ENCODE measurements at regions not wholly inside any gene's neighbourhood (a gene's known extent, or its start where the extent isn't known, plus 50 kb on each side); places are given as distances from the start of the nearest gene placed in this dataset.

DNA sequence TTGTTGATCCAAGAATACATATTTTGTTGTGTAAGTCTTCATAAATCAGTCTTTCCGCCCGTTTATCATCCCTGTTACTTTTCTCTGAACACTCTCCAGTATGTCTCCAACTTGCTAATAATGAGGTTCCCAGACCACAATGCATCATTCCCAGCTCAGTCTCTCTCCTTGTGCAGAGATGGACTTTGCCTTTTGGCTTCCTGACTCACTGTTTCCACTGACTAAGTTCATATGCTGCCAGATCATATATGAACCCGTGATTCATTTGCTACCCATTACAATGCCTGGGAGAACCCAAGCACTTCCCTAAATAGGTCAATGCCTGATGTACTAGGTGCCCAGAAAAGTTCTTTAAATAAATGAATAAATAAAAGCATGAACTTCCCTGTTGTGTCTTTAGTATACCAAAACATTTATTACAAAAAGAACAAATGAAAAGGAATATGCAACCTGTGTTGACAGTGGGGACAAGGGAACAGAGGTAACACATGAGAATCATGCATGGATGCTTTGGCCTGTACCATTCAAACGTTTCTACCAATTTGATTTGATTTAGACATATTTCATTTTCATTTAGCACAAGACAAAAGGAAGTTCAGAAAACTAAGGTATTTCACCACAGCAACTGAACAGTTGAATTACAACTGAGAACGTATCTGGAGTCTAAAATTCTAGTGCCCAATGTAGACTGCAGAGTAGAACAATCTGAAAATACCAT, 215.4 kb upstream of the HNRNPA3 start:
- no peak overlapping the region for H3K4me3 ChIP-seq
- peak overlapping the region in 1 of 2 donors; percentile 4 for H3K27ac ChIP-seq
- H3K27me3 ChIP-seq: no peaks in the 10 kb centered on the region
- TF ChIP-seq POLR2A (IDR thresholded peaks at IDR 0.05): no peak
- TF ChIP-seq, protein P1, sequence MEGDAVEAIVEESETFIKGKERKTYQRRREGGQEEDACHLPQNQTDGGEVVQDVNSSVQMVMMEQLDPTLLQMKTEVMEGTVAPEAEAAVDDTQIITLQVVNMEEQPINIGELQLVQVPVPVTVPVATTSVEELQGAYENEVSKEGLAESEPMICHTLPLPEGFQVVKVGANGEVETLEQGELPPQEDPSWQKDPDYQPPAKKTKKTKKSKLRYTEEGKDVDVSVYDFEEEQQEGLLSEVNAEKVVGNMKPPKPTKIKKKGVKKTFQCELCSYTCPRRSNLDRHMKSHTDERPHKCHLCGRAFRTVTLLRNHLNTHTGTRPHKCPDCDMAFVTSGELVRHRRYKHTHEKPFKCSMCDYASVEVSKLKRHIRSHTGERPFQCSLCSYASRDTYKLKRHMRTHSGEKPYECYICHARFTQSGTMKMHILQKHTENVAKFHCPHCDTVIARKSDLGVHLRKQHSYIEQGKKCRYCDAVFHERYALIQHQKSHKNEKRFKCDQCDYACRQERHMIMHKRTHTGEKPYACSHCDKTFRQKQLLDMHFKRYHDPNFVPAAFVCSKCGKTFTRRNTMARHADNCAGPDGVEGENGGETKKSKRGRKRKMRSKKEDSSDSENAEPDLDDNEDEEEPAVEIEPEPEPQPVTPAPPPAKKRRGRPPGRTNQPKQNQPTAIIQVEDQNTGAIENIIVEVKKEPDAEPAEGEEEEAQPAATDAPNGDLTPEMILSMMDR (IDR thresholded peaks at IDR 0.05): no peak
- H3K9me3 ChIP-seq: no peaks in the 10 kb centered on the region
- no peaks in the 10 kb centered on the region for H3K4me1 ChIP-seq
- intact Hi-C loops (cut with DNase I; ENCODE audit: low total_unique reads): no loop called here
- WGBS, 2 donors: 53 to 60% methylated on average over 5 of the region's 5 CpGs
- no peaks in the 10 kb centered on the region for H3K36me3 ChIP-seq (ENCODE audit: low read depth, missing control alignments)
- DNase-seq: no peak

- Histone ChIP-seq H3K27me3 (no peaks in the 10 kb centered on the region), H3K27ac (peak overlapping the region in 1 of 2 donors; percentile 4), H3K36me3 (ENCODE audit: low read depth, missing control alignments) (no peaks in the 10 kb centered on the region), H3K4me3 (no peak overlapping the region), H3K9me3 (no peaks in the 10 kb centered on the region), H3K4me1 (no peaks in the 10 kb centered on the region)
- 87 to 96% methylated on average over 1 of the region's 1 CpG for WGBS, 2 donors
- no peak for DNase-seq
- intact Hi-C loops (cut with DNase I; ENCODE audit: low total_unique reads): no loop called here
- TF ChIP-seq, protein P1 (IDR thresholded peaks at IDR 0.05): no peak
- no peak for TF ChIP-seq POLR2A (IDR thresholded peaks at IDR 0.05)
Measured at GRCh38 chr2:176997792-176998169, 214.8 kb upstream of the HNRNPA3 start.

GRCh38 chr2:176999301-176999700, 213.3 kb upstream of the HNRNPA3 start:
- H3K27ac ChIP-seq: no peak overlapping the region
- no peak overlapping the region for H3K4me3 ChIP-seq
- intact Hi-C loops (cut with DNase I; ENCODE audit: low total_unique reads): no loop called here
- DNase-seq: peak; percentile 33
- H3K4me1 ChIP-seq: no peaks in the 10 kb centered on the region
- H3K27me3 ChIP-seq: no peaks in the 10 kb centered on the region
- H3K9me3 ChIP-seq: no peaks in the 10 kb centered on the region
- WGBS, 2 donors: 36 to 57% methylated on average over 1 of the region's 1 CpG
- H3K36me3 ChIP-seq (ENCODE audit: low read depth, missing control alignments): no peaks in the 10 kb centered on the region
- TF ChIP-seq POLR2A (IDR thresholded peaks at IDR 0.05): no peak
- TF ChIP-seq, protein P1 (IDR thresholded peaks at IDR 0.05): no peak

DNA sequence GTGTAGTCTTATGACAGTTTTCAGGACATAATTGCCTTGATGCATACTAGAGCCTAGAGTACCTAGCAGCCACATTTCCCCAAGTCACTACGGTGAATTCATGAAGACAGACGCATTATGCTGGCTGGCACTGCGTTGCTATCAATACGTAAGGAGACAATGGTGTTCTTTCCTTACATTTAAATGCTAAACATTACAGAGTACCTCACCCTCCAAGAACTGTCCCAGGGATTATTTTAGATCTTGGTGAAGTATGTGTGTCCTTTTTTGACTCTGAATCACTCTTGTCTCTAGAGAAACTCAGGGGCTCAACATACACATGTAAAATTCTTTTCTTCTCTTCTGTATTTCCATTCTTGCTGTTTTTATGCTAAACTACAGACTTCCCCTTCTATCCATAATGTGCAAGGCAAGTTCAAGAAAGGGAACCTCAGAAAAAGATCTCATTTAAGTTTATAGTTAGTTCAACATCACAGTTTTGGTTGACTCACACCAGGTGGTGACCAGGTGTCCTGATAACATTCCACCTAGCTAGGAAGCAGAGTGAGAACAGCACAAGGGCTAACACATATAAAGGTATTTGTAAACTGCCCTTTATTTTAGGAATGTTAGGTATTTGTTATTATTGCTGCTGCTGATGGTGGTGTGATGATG, 212.4 kb upstream of the HNRNPA3 start:
- DNase-seq: no peak
- intact Hi-C loops (cut with DNase I; ENCODE audit: low total_unique reads): no loop called here
- H3K27me3 ChIP-seq: no peaks in the 10 kb centered on the region

More for the DNA sequence above, 212.4 kb upstream of the HNRNPA3 start:
- TF ChIP-seq POLR2A (IDR thresholded peaks at IDR 0.05): no peak
- TF ChIP-seq, protein P1 (IDR thresholded peaks at IDR 0.05): no peak
- Histone ChIP-seq H3K4me3 (no peak overlapping the region), H3K27ac (no peak overlapping the region), H3K4me1 (no peaks in the 10 kb centered on the region), H3K9me3 (no peaks in the 10 kb centered on the region), H3K36me3 (ENCODE audit: low read depth, missing control alignments) (no peaks in the 10 kb centered on the region)
- WGBS, 2 donors: 91 to 93% methylated on average over 4 of the region's 4 CpGs
